NT2/D1 (cell line): ENCODE measurements at regions not wholly inside any gene's neighbourhood (a gene's known extent, or its start where the extent isn't known, plus 50 kb on each side); places are given as distances from the start of the nearest gene placed in this dataset.

ENCODE experiments used
- SUZ12 ChIP-seq: IDR thresholded peaks from 2 replicates; pipeline ENCODE4 v1.6.1; 2011; ENCODE audit not compliant: insufficient read length, insufficient read depth; ENCODE audit errors: extremely low read depth
- ZNF274 ChIP-seq: IDR thresholded peaks from 2 replicates; pipeline ENCODE4 v1.6.1; 2011; ENCODE audit warnings: mild to moderate bottlenecking, low read depth, low read length

GRCh38 chr3:159191447-159191846, 389.6 kb downstream of the MFSD1 start:
- TF ChIP-seq SUZ12 (no peak), ZNF274 (no peak)
